ENCODE measurements at regions not wholly inside any gene's neighbourhood (a gene's known extent, or its start where the extent isn't known, plus 50 kb on each side); places are given as distances from the start of the nearest gene placed in this dataset.

DNA sequence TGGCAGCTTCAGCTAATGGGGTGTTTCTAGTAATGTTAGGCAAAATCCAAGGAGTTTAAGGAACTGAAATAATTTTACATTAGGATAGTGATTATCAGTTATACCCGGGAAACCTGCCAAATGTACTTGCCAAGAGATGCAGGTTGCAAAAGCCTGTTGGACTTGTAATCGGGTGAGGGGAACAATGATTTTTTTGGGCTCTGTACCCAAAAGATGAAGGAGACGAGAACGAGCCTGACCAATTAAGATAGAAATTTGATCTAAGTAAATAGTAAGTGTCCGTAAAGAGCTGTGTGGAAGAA is 56.3 kb upstream of the ARL4D start:
- no peak for TF ChIP-seq CTCF (IDR thresholded peaks at IDR 0.05)
- no peak for TF ChIP-seq POLR2A (IDR thresholded peaks at IDR 0.05)

Data from testis (tissue), 2 donors.